ENCODE measurements at regions not wholly inside any gene's neighbourhood (a gene's known extent, or its start where the extent isn't known, plus 50 kb on each side); places are given as distances from the start of the nearest gene placed in this dataset.

- TF ChIP-seq ZNF142 (CRISPR knock-in tag; IDR thresholded peaks at IDR 0.05) = no peak
Observed at GRCh38 chr1:22332795-22333499, 118.7 kb upstream of the ZBTB40 start (continued).

- H4K20me1 ChIP-seq (ENCODE audit: insufficient read depth, low read length) = no peaks in the 10 kb centered on the region
- no peak for ATAC-seq
- H3K4me1 ChIP-seq (ENCODE audit: insufficient read depth, low read length) = peaks cover 10% of the 10 kb centered on the region
- no peaks in the 10 kb centered on the region for H3K36me3 ChIP-seq (replicated peaks in 1 of 2; ENCODE audit: control insufficient read depth in 1 of 2, insufficient read depth in 2 of 2, low read length in 2 of 2)
- no peak overlapping the region for H3K9ac ChIP-seq (ENCODE audit: insufficient read depth, low read depth, low read length)
- WGBS (ENCODE audit: low lambda C conversion rate) = 8% methylated on average over 2 of the region's 2 CpGs
- no TSS peak for BruUV-seq (replicated peaks)
- DNase-seq (ENCODE audit: low spot score) = no peak
- H3K4me2 ChIP-seq (ENCODE audit: low read depth, low read length) = no peak overlapping the region
- no peak overlapping the region for H2AFZ ChIP-seq (ENCODE audit: low read length)
- POLR2A ChIA-PET = no interaction called here
- FAIRE-seq = no peak
- peaks cover 0 to 47% of the 10 kb centered on the region in 2 experiments; a peak in 3 of 5 replicates for H3K27me3 ChIP-seq (ENCODE audit: control insufficient read depth in 1 of 2, insufficient read depth in 2 of 2, low read length in 2 of 2)
- CTCF ChIA-PET (ENCODE audit: low intra/inter-chr PET ratio, low total read pairs) = no interaction called here
- in situ Hi-C loops (cut with HindIII; ENCODE audit: extremely low pct_ligation_motif_present, low pct_unique_long_range_greater_than_20kb) (no loop called here), intact Hi-C loops (cut with micrococcal nuclease; ENCODE audit: unreplicated experiment) (no loop called here)
- no peak overlapping the region for H3K4me3 ChIP-seq (replicated peaks in 1 of 3; ENCODE audit: insufficient read depth in 1 of 3, low read depth in 2 of 3, low read length in 3 of 3)
- H3K27ac ChIP-seq (ENCODE audit: extremely low read length, insufficient read depth, low read length) = no peak overlapping the region
- no peaks in the 10 kb centered on the region for H3K9me3 ChIP-seq (ENCODE audit: low read length)
- H3K79me2 ChIP-seq (ENCODE audit: insufficient read depth, low read length) = no peaks in the 10 kb centered on the region
- TF ChIP-seq ZBTB8A (CRISPR knock-in tag; IDR thresholded peaks at IDR 0.05; ENCODE audit: borderline replicate concordance, low read depth) = no peak
- no peak for TF ChIP-seq ZSCAN20 (CRISPR knock-in tag; IDR thresholded peaks at IDR 0.05; ENCODE audit: borderline replicate concordance)
- TF ChIP-seq FOXK2 (IDR thresholded peaks at IDR 0.05) = no peak
- no peak for TF ChIP-seq FOXP4 (CRISPR knock-in tag; IDR thresholded peaks at IDR 0.05)
- TF ChIP-seq ZBTB34 (CRISPR knock-in tag; IDR thresholded peaks at IDR 0.05) = no peak
- no peak for TF ChIP-seq IKZF4 (CRISPR knock-in tag; IDR thresholded peaks at IDR 0.05; ENCODE audit: borderline replicate concordance, low read depth, not compliant biosample characterization)
- no peak for TF ChIP-seq HMG20A (CRISPR knock-in tag; IDR thresholded peaks at IDR 0.05; ENCODE audit: borderline replicate concordance)
- TF ChIP-seq ZBTB37 (CRISPR knock-in tag; IDR thresholded peaks at IDR 0.05) = no peak
- no peak for TF ChIP-seq POGZ (CRISPR knock-in tag; IDR thresholded peaks at IDR 0.05)
- TF ChIP-seq NFRKB (IDR thresholded peaks at IDR 0.05) = no peak
- no peak for TF ChIP-seq SMAD3 (CRISPR knock-in tag; IDR thresholded peaks at IDR 0.05)
Observed at GRCh38 chr1:22333516-22334121, 118.0 kb upstream of the ZBTB40 start.

All from HepG2 (cell line).